K562 (cell line): ENCODE measurements at regions not wholly inside any gene's neighbourhood (a gene's known extent, or its start where the extent isn't known, plus 50 kb on each side); places are given as distances from the start of the nearest gene placed in this dataset.

ENCODE experiments used
- ATAC-seq: fragments of 200-7000 bp; cut with Tn5 transposase; 3 replicates; pipeline ENCODE4 v1.9.1; 2020; ENCODE audit warnings: moderate library complexity
- BruUV-seq: library from RNA; stranded (reverse); fragments of 400-500 nt; replicated peaks from 2 replicates; lab custom pipeline; 2021; lab: Mats Ljungman, UMichigan
- CTCF ChIA-PET: fragments of 300-600 bp; formaldehyde crosslinking; extraction: SDS; loops from one replicate; lab custom pipeline; 2021; ENCODE audit warnings: low intra/inter-chr PET ratio; lab: Yijun Ruan, JAX
- POLR2A ChIA-PET: fragments of 300-600, 350-650 bp; sonication (Branson Sonifier 250); formaldehyde crosslinking; extraction: SDS; loops from one replicate; lab custom pipeline; 2021; ENCODE audit warnings: antibody characterized with exemption, inconsistent platforms; lab: Yijun Ruan, JAX
- DNase-seq, 4 experiments: peaks; one replicate each; pipeline versions ENCODE4 v3.0.0 to v3.0.0-alpha.2; 2011 to 2018; ENCODE audit warnings: low spot score in 3 of 4, mixed read lengths in 3 of 4; ENCODE audit errors: extremely low read depth in 1 of 4
- FAIRE-seq: peaks from 2 replicates; lab custom pipeline; 2011; peaks lifted over from hg19 to GRCh38; lab: Jason Lieb, UNC
- H2AFZ ChIP-seq: 2 replicates; pipeline ENCODE4 v1.6.0; 2011; ENCODE audit warnings: low read depth, low read length, control low read depth, inconsistent platforms
- H3K27ac ChIP-seq: fragments of 200-600 bp; 3 replicates; pipeline ENCODE4 v1.8.0; 2011; ENCODE audit warnings: low read depth, mild to moderate bottlenecking, control low read depth, inconsistent platforms, low read length, moderate library complexity, mixed read lengths; ENCODE audit errors: extremely low read depth
- H3K27me3 ChIP-seq, 2 experiments: fragments of 300-600 bp in 1 of 2; 2 replicates in 1 of 2; 3 replicates in 1 of 2; pipeline versions ENCODE4 v1.6.0 to v1.8.0; 2011; ENCODE audit warnings: inconsistent platforms in 2 of 2, low read length in 2 of 2, mild to moderate bottlenecking in 1 of 2, mixed read lengths in 1 of 2, moderate library complexity in 1 of 2; ENCODE audit not compliant: control insufficient read depth in 2 of 2, insufficient read depth in 2 of 2
- H3K36me3 ChIP-seq: fragments of 300-600 bp; 3 replicates; pipeline ENCODE4 v1.8.0; 2011; ENCODE audit warnings: mild to moderate bottlenecking, low read length, inconsistent platforms; ENCODE audit not compliant: control insufficient read depth, insufficient read depth
- H3K4me1 ChIP-seq, 2 experiments: fragments of 200-600 bp in 1 of 2; replicated peaks in 1 of 2; 2 replicates in 1 of 2; 3 replicates in 1 of 2; pipeline versions ENCODE4 v1.5.1 to v1.8.0; 2011; ENCODE audit warnings: inconsistent platforms in 2 of 2, low read length in 2 of 2, mild to moderate bottlenecking in 1 of 2, mixed read lengths in 1 of 2, moderate library complexity in 1 of 2; ENCODE audit not compliant: control insufficient read depth in 2 of 2, insufficient read depth in 2 of 2
- H3K4me2 ChIP-seq: 2 replicates; pipeline ENCODE4 v1.6.1; 2011; ENCODE audit warnings: low read length, control low read depth, inconsistent platforms, mixed read lengths; ENCODE audit not compliant: insufficient read depth
- H3K4me3 ChIP-seq: fragments of 200-600 bp; sonication (generic), shearing (Covaris generic); 2 replicates; pipeline ENCODE4 v1.5.1; 2016; ENCODE audit warnings: control low read depth, inconsistent platforms
- H3K79me2 ChIP-seq: fragments of 200-600 bp; 3 replicates; pipeline ENCODE4 v1.8.0; 2011; ENCODE audit warnings: low read length, inconsistent platforms; ENCODE audit not compliant: control insufficient read depth, insufficient read depth
- H3K9ac ChIP-seq, 2 experiments: 2 replicates each; pipeline versions ENCODE4 v1.6.0 to v1.6.1; 2011; ENCODE audit warnings: low read depth in 2 of 2, low read length in 2 of 2, control low read depth in 1 of 2, inconsistent platforms in 1 of 2, mild to moderate bottlenecking in 1 of 2, mixed read lengths in 1 of 2; ENCODE audit not compliant: insufficient read depth in 1 of 2
- H3K9me1 ChIP-seq: one replicate; pipeline ENCODE4 v1.6.0; 2011; ENCODE audit warnings: inconsistent platforms, mild to moderate bottlenecking, low read length, moderate library complexity; ENCODE audit not compliant: control insufficient read depth, insufficient read depth
- H3K9me3 ChIP-seq: replicated peaks from 2 replicates; pipeline ENCODE4 v1.5.1; 2011; ENCODE audit warnings: low read depth, low read length, inconsistent platforms; ENCODE audit not compliant: control insufficient read depth, insufficient read depth
- H4K20me1 ChIP-seq: replicated peaks from 2 replicates; pipeline ENCODE4 v1.6.1; 2011; ENCODE audit warnings: low read length, inconsistent platforms, mixed read lengths; ENCODE audit not compliant: control insufficient read depth, insufficient read depth
- KLF1 ChIP-seq: fragments of 450-650 bp; IDR thresholded peaks from 2 replicates; pipeline ENCODE4 v1.6.1; 2016; ENCODE audit warnings: missing genetic modification characterization, missing compliant biosample characterization
- PKNOX1 ChIP-seq: fragments of 450-650 bp; IDR thresholded peaks from 2 replicates; pipeline ENCODE4 v1.6.1; 2016
- SPI1 ChIP-seq: IDR thresholded peaks from 2 replicates; pipeline ENCODE4 v1.6.1; 2011; ENCODE audit warnings: low read depth, low read length, control low read depth, borderline replicate concordance
- ZNF699 ChIP-seq: fragments of 250-450 bp; sonication (Bioruptor Pico); IDR thresholded peaks from 2 replicates; pipeline ENCODE4 v1.8.0; 2021; ENCODE audit warnings: mild to moderate bottlenecking, moderate library complexity; ENCODE audit not compliant: insufficient replicate concordance
- WGBS: fragments of 100-300 bp; shearing (Covaris generic); methylation state at CpG from one replicate; pipeline ENCODE4 v1.1.6; 2016; ENCODE audit warnings: low coverage, mixed read lengths; ENCODE audit not compliant: insufficient coverage; ENCODE audit errors: missing lambda C conversion rate; 5-methylcytosine and 5-hydroxymethylcytosine counted together
- in situ Hi-C: fragments of 300-500 bp; cut with MboI; formaldehyde crosslinking; loops from 4 replicates; pipeline ENCODE4 v1.15.0; 2018; ENCODE audit warnings: inconsistent platforms, mixed read lengths
- intact Hi-C: fragments of 100-400 bp; cut with micrococcal nuclease; formaldehyde crosslinking; loops from 2 replicates; pipeline ENCODE4 v1.14.2; 2022
- TF ChIP-seq, protein P1 (sequence below): fragments of 250-450 bp; sonication (Bioruptor Pico); IDR thresholded peaks from 2 replicates; pipeline ENCODE4 v1.9.0; 2021; ENCODE audit warnings: mild to moderate bottlenecking, inconsistent platforms

DNA sequence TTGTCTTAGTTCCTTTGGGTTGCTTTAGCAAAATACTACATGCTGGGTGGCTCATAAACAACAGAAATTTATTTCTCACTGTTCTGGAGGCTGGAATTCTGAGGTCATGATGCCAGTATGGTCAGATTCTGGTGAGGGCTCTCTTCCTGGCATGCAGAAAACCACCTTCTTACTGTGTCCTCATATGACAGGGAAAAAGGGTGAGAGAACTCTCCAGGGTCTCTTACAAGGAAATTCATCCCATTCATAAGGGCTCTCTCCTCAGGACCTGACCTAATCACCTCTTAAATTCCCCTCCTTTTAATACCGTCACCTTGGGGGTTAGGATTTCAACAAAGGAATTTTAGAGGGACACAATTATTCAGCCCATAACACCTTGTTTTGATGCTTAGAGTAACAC, 243.1 kb upstream of the TNP1 start:
- intact Hi-C loops, result no loop called here
- H2AFZ ChIP-seq, result no peak overlapping the region
- BruUV-seq, result no TSS peak
- H3K4me3 ChIP-seq, result no peak overlapping the region
- H4K20me1 ChIP-seq, result no peaks in the 10 kb centered on the region
- in situ Hi-C loops, result loop anchor here (10.0 kb wide), 1 partner anchor 318 kb away; no protein-coding TSS in a partner anchor
- H3K79me2 ChIP-seq, result no peaks in the 10 kb centered on the region
- ATAC-seq (no peak), DNase-seq (no peak), FAIRE-seq (no peak)
- no peak overlapping the region for H3K9ac ChIP-seq
- CTCF ChIA-PET, result no interaction called here
- 100% methylated on average over 1 of the region's 1 CpG for WGBS
- TF ChIP-seq ZNF699 (no peak), KLF1 (tag) (no peak), PKNOX1 (no peak)
- H3K4me2 ChIP-seq, result no peak overlapping the region
- no peak overlapping the region for H3K27ac ChIP-seq
- H3K9me3 ChIP-seq, result no peaks in the 10 kb centered on the region
- no peaks in the 10 kb centered on the region for H3K9me1 ChIP-seq
- peaks cover 22 to 55% of the 10 kb centered on the region in 2 experiments; a peak in 4 of 5 replicates for H3K4me1 ChIP-seq
- POLR2A ChIA-PET, result no interaction called here
- H3K36me3 ChIP-seq, result no peaks in the 10 kb centered on the region
- no peaks in the 10 kb centered on the region for H3K27me3 ChIP-seq

DNA sequence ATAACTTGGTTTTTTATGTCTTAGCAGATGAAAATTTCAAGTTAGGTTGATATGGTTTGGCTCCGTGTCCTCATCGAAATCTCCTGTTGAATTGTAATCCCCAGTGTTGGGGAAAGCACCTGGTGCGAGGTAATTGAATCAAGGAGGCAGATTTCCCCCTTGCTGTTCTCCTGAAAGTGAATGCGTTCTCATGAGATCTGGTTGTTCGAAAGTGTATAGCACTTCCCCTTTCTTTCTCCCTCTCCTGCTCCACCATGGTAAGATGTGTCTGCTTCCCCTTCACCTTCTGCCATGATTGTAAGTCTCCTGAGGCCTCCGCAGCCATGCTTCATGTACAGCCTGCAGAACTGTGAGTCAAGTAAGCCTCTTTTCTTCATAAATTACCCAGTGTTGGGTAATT, 242.1 kb upstream of the TNP1 start:
- WGBS, result 78% methylated on average over 5 of the region's 6 CpGs
- H3K4me1 ChIP-seq, result peaks cover 17 to 45% of the 10 kb centered on the region in 2 experiments
- H3K79me2 ChIP-seq, result no peaks in the 10 kb centered on the region
- CTCF ChIA-PET, result no interaction called here
- no peak overlapping the region for H3K27ac ChIP-seq
- H3K4me3 ChIP-seq, result no peak overlapping the region
- H3K27me3 ChIP-seq, result no peaks in the 10 kb centered on the region
- H3K36me3 ChIP-seq, result no peaks in the 10 kb centered on the region
- no peak for FAIRE-seq
- intact Hi-C loops (no loop called here), in situ Hi-C loops (loop anchor here (10.0 kb wide), 1 partner anchor 317 kb away; no protein-coding TSS in a partner anchor)
- no peak for ATAC-seq
- no peaks in the 10 kb centered on the region for H3K9me3 ChIP-seq
- H3K9me1 ChIP-seq, result no peaks in the 10 kb centered on the region
- DNase-seq, result no peak
- H3K4me2 ChIP-seq, result no peak overlapping the region
- H2AFZ ChIP-seq, result peak overlapping the region; percentile 39; the same call in 1 of the 2 replicates
- POLR2A ChIA-PET, result no interaction called here
- H3K9ac ChIP-seq, result no peak overlapping the region
- BruUV-seq, result no TSS peak
- TF ChIP-seq, protein P1, sequence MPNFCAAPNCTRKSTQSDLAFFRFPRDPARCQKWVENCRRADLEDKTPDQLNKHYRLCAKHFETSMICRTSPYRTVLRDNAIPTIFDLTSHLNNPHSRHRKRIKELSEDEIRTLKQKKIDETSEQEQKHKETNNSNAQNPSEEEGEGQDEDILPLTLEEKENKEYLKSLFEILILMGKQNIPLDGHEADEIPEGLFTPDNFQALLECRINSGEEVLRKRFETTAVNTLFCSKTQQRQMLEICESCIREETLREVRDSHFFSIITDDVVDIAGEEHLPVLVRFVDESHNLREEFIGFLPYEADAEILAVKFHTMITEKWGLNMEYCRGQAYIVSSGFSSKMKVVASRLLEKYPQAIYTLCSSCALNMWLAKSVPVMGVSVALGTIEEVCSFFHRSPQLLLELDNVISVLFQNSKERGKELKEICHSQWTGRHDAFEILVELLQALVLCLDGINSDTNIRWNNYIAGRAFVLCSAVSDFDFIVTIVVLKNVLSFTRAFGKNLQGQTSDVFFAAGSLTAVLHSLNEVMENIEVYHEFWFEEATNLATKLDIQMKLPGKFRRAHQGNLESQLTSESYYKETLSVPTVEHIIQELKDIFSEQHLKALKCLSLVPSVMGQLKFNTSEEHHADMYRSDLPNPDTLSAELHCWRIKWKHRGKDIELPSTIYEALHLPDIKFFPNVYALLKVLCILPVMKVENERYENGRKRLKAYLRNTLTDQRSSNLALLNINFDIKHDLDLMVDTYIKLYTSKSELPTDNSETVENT (CRISPR knock-in tag), result no peak
- TF ChIP-seq SPI1, result peak; percentile 89
- TF ChIP-seq, all 486 proteins: peak for 1
- no peaks in the 10 kb centered on the region for H4K20me1 ChIP-seq
